Left ventricle myocardium inferior (tissue), 1 donor: ENCODE measurements at regions not wholly inside any gene's neighbourhood (a gene's known extent, or its start where the extent isn't known, plus 50 kb on each side); places are given as distances from the start of the nearest gene placed in this dataset.

Experiments used
- DNase-seq: peaks from one replicate; pipeline ENCODE4 v3.0.0-alpha.2; 2020
- H3K27ac ChIP-seq: fragments of 200-600 bp; replicated peaks from 2 replicates; pipeline ENCODE4 v1.8.0; 2021
- H3K27me3 ChIP-seq: fragments of 200-600 bp; 2 replicates; pipeline ENCODE4 v1.8.0; 2021; ENCODE audit warnings: low read depth
- H3K36me3 ChIP-seq: fragments of 200-600 bp; 2 replicates; pipeline ENCODE4 v1.8.0; 2021
- H3K4me1 ChIP-seq: fragments of 200-600 bp; 2 replicates; pipeline ENCODE4 v1.8.0; 2021
- H3K4me3 ChIP-seq: fragments of 200-600 bp; 2 replicates; pipeline ENCODE4 v1.8.0; 2021; ENCODE audit warnings: mild to moderate bottlenecking, moderate library complexity
- H3K9me3 ChIP-seq: fragments of 200-600 bp; replicated peaks from 2 replicates; pipeline ENCODE4 v1.8.0; 2021
- intact Hi-C: fragments of 100-400 bp; cut with micrococcal nuclease; formaldehyde crosslinking; loops from one replicate; pipeline ENCODE4 v1.11.0; 2022
- TF ChIP-seq, protein P1 (sequence below): fragments of 200-600 bp; IDR thresholded peaks from 2 replicates; pipeline ENCODE4 v1.8.0; 2021; ENCODE audit warnings: antibody characterized with exemption, mild to moderate bottlenecking, borderline replicate concordance
- donor health status: DM: no; HTN: yes; CAD: no; lungs with severe emphysema.

DNA sequence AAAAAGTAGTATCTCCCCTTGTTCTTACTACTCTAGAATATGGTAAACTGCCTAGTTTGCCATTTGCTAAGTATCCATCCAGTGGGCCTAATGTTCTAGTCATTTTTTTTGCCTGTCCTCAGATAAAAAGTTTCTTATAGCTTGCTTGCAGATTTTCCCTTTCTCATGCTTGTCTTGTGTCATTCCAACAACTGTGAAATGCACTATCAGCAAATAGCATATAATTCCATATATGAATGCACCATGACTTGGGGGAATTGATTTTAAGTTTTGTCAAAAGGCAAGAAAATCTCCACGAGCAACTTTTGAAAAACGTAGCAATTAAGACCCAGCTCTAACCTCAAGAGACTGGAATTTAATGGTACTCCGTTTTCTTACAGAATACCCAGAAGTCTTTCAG lies 286.2 kb upstream of the GPR149 start:
- Histone ChIP-seq H3K27ac (no peak overlapping the region), H3K4me1 (no peaks in the 10 kb centered on the region), H3K27me3 (no peaks in the 10 kb centered on the region), H3K4me3 (no peak overlapping the region), H3K36me3 (no peaks in the 10 kb centered on the region), H3K9me3 (no peaks in the 10 kb centered on the region)
- TF ChIP-seq, protein P1, sequence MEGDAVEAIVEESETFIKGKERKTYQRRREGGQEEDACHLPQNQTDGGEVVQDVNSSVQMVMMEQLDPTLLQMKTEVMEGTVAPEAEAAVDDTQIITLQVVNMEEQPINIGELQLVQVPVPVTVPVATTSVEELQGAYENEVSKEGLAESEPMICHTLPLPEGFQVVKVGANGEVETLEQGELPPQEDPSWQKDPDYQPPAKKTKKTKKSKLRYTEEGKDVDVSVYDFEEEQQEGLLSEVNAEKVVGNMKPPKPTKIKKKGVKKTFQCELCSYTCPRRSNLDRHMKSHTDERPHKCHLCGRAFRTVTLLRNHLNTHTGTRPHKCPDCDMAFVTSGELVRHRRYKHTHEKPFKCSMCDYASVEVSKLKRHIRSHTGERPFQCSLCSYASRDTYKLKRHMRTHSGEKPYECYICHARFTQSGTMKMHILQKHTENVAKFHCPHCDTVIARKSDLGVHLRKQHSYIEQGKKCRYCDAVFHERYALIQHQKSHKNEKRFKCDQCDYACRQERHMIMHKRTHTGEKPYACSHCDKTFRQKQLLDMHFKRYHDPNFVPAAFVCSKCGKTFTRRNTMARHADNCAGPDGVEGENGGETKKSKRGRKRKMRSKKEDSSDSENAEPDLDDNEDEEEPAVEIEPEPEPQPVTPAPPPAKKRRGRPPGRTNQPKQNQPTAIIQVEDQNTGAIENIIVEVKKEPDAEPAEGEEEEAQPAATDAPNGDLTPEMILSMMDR, result no peak
- intact Hi-C loops, result no loop called here
- no peak for DNase-seq

DNA sequence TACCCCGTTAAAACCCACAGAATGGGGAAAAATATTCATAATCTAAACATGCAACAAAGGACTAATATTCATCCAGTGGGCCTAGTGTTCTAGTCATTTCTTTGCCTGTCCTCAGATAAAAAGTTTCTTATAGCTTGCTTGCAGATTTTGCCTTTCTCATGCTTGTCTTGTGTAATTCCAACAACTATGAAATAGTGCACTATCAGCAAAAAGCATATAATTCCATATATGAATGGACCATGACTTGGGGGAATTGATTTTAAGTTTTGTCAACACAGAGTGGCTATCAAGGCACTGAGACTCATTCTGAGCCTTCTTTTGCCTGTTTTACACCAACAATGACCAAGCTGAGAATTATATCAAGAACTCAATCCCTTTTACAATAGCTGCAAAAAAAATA lies 278.6 kb upstream of the GPR149 start:
- no peaks in the 10 kb centered on the region for H3K27me3 ChIP-seq
- no peak overlapping the region for H3K4me3 ChIP-seq
- intact Hi-C loops, result no loop called here
- no peaks in the 10 kb centered on the region for H3K4me1 ChIP-seq
- TF ChIP-seq, protein P1, result no peak
- no peaks in the 10 kb centered on the region for H3K36me3 ChIP-seq
- no peak overlapping the region for H3K27ac ChIP-seq
- DNase-seq, result no peak
- peaks cover 12% of the 10 kb centered on the region for H3K9me3 ChIP-seq

DNA sequence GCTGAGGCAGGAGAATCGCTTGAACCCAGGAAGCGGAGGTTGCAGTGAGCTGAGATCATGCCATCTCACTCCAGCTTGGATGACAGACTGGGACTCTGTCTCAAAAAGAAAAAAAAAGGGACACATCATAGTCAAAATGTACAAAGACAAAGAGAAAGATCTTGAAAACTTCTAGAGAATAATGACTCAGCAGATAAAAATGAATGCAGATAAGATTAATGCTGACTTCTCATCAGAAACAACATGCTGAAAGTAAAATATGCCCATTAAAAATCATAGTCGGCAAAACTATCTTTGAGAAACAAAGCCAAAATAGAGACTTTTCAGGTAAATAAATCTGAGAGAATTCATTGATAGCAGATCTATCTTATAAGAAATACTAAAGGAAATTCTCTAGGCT lies 271.1 kb upstream of the GPR149 start:
- DNase-seq, result no peak
- H3K4me1 ChIP-seq, result no peaks in the 10 kb centered on the region
- H3K4me3 ChIP-seq, result no peak overlapping the region
- TF ChIP-seq, protein P1, result no peak
- no peaks in the 10 kb centered on the region for H3K9me3 ChIP-seq
- H3K27me3 ChIP-seq, result peaks cover 9% of the 10 kb centered on the region
- intact Hi-C loops, result no loop called here
- H3K27ac ChIP-seq, result no peak overlapping the region
- no peaks in the 10 kb centered on the region for H3K36me3 ChIP-seq

DNA sequence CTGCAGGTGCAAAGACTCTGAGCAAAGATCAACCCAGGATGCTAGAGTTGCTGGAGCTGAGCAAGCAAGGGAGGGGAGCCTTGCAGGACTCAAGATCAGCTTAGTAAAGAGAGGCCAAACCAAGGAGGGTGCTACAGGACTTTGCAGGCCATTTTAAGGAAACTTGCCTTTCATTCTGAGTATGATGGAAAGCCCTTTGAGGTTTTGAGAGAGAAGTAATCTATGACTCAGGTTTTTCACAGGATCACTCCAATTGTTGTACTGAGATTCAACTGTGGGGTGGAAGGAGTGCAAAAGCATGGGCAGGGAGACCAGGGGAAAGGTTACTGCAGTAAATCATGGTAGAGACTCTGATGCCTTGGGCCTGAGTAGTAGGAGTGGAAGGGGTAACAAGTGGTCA lies 260.4 kb upstream of the GPR149 start:
- intact Hi-C loops, result no loop called here

DNA sequence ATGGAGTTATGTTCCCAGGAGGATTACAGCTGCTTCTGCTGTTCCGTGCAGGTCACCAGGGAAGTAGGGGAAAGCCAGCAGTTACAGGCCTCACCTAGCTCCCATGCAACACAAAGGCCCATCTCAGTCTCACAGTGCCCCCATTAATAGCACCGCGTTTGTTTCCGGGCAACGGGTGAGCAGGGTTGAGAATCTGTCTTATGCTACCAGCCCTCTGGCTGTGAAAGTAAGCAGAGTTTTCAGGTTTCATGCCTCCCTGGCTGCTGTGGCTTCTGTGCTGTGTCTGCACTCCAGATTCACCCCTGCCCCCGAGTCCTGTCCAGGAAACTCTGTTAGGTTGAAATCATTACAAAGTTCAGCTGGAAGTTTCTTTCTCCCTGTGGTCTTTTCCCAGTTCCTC lies 254.4 kb upstream of the GPR149 start:
- intact Hi-C loops, result no loop called here

More for the DNA sequence above, 260.4 kb upstream of the GPR149 start:
- H3K9me3 ChIP-seq, result no peaks in the 10 kb centered on the region
- H3K4me1 ChIP-seq, result no peaks in the 10 kb centered on the region
- H3K27me3 ChIP-seq, result no peaks in the 10 kb centered on the region
- DNase-seq, result no peak
- H3K4me3 ChIP-seq, result no peak overlapping the region
- H3K27ac ChIP-seq, result no peak overlapping the region
- TF ChIP-seq, protein P1, result no peak
- H3K36me3 ChIP-seq, result no peaks in the 10 kb centered on the region

More for the DNA sequence above, 254.4 kb upstream of the GPR149 start:
- Histone ChIP-seq H3K27ac (no peak overlapping the region), H3K36me3 (no peaks in the 10 kb centered on the region), H3K9me3 (peaks cover 27% of the 10 kb centered on the region), H3K4me1 (no peaks in the 10 kb centered on the region), H3K27me3 (no peaks in the 10 kb centered on the region), H3K4me3 (no peak overlapping the region)
- no peak for DNase-seq
- TF ChIP-seq, protein P1, result no peak
